ENCODE measurements at regions not wholly inside any gene's neighbourhood (a gene's known extent, or its start where the extent isn't known, plus 50 kb on each side); places are given as distances from the start of the nearest gene placed in this dataset.

DNA sequence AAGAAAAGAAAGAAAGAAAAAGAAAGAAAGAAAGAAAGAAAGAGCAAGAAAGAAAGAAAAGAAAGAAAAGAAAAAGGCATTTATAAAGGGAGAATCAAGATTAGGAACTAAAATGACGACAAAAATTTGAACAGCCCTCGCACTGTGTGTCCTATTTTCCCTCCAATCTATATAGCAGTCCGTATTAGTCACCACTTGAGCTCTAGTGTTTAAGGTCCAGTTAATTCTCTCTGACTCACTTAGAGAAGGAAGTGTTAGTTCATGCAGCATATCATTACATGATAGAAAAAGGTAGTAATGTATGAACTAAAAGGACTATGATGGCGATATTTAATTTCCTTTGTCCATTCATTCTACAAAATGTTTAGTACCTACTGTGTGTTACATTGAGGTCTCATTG is 122.7 kb downstream of the CBLL2 start:
- DNase-seq (ENCODE audit: low read depth) = peak; percentile 28
- Histone ChIP-seq H3K36me3 (ENCODE audit: control insufficient read depth, insufficient read depth, low read length, severe bottlenecking) (no peaks in the 10 kb centered on the region), H3K9me3 (ENCODE audit: control insufficient read depth, low read length) (peaks cover 11% of the 10 kb centered on the region)

DNA sequence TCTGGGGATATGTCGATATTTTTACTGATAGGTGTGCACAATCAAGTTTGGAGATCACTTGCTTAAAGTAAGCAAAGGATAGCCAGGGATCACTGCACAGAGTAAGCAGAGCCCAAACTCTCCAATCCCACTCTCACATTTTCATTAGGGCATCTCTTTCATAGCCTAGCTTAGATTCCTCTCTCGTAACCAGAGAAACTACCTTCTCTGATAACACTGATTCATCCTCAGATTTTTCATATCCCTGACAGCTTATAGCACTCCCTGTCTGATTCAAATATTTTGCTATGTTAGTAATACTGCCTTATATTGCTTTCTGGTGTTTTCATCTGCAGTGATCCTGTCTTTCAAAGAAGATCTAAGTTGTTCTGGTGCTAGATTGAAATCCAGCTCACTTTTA is 123.7 kb downstream of the CBLL2 start:
- no peak overlapping the region for H3K4me3 ChIP-seq (ENCODE audit: low read length)

More for the DNA sequence above, 122.7 kb downstream of the CBLL2 start:
- no peak overlapping the region for H3K4me3 ChIP-seq (ENCODE audit: low read length)
- H3K27me3 ChIP-seq (replicated peaks; ENCODE audit: control insufficient read depth, insufficient read depth, low read length) = no peaks in the 10 kb centered on the region
- no peaks in the 10 kb centered on the region for H3K4me1 ChIP-seq (ENCODE audit: control insufficient read depth, insufficient read depth, low read length)
- H3K9ac ChIP-seq (ENCODE audit: low read length) = no peak overlapping the region

GRCh38 chrX:22397566-22397965 is 124.9 kb downstream of the CBLL2 start:
- H3K27me3 ChIP-seq (replicated peaks; ENCODE audit: control insufficient read depth, insufficient read depth, low read length) = no peaks in the 10 kb centered on the region
- no peak for DNase-seq (ENCODE audit: low read depth)
- H3K9ac ChIP-seq (ENCODE audit: low read length) = no peak overlapping the region
- no peaks in the 10 kb centered on the region for H3K4me1 ChIP-seq (ENCODE audit: control insufficient read depth, insufficient read depth, low read length)
- H3K36me3 ChIP-seq (ENCODE audit: control insufficient read depth, insufficient read depth, low read length, severe bottlenecking) = no peaks in the 10 kb centered on the region
- peaks cover 19% of the 10 kb centered on the region for H3K9me3 ChIP-seq (ENCODE audit: control insufficient read depth, low read length)
- no peak overlapping the region for H3K4me3 ChIP-seq (ENCODE audit: low read length)

More for the DNA sequence above, 123.7 kb downstream of the CBLL2 start:
- H3K36me3 ChIP-seq (ENCODE audit: control insufficient read depth, insufficient read depth, low read length, severe bottlenecking) = no peaks in the 10 kb centered on the region
- no peaks in the 10 kb centered on the region for H3K4me1 ChIP-seq (ENCODE audit: control insufficient read depth, insufficient read depth, low read length)
- peaks cover 15% of the 10 kb centered on the region for H3K9me3 ChIP-seq (ENCODE audit: control insufficient read depth, low read length)
- no peak overlapping the region for H3K9ac ChIP-seq (ENCODE audit: low read length)
- no peaks in the 10 kb centered on the region for H3K27me3 ChIP-seq (replicated peaks; ENCODE audit: control insufficient read depth, insufficient read depth, low read length)
- DNase-seq (ENCODE audit: low read depth) = no peak

DNA sequence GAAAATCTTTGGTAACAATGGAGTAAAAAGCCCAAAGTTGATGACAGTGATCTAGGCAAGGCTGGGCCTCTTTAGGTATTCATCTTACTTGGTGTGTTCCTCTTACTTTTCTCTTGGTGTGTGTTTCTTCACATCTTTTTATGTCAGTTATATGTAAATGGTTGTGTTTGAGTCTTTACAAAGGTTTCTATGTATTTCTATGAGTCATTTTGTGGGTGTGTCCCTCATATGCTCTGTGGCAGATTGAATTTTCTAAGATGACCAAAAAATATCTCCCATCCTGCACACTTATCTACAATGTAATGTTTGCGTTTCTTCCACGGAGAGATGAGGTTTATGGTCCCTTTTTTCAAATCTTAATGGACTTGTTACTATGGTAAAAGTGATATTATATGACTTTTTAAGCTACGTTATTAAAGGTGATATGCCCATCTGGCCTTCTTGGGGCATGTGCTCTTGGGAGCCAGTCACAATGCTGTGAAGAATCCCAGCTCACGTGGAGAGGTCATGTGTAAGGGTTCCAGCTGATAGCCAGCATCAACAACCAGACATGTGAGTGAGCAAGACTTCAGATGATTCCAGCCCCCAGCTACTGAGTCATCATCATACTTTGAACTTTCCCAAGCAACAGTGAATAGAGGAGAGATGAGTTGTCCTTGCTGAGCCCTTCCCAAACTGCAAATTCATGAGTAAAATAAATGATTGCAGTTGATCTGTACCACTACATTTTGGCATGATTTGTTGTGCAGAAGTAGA is 126.9 kb downstream of the CBLL2 start:
- no peaks in the 10 kb centered on the region for H3K4me1 ChIP-seq (ENCODE audit: control insufficient read depth, insufficient read depth, low read length)
- H3K4me3 ChIP-seq (ENCODE audit: low read length) = no peak overlapping the region
- H3K9me3 ChIP-seq (ENCODE audit: control insufficient read depth, low read length) = peaks cover 20% of the 10 kb centered on the region
- no peaks in the 10 kb centered on the region for H3K27me3 ChIP-seq (replicated peaks; ENCODE audit: control insufficient read depth, insufficient read depth, low read length)
- H3K36me3 ChIP-seq (ENCODE audit: control insufficient read depth, insufficient read depth, low read length, severe bottlenecking) = no peaks in the 10 kb centered on the region
- DNase-seq (ENCODE audit: low read depth) = no peak
- H3K9ac ChIP-seq (ENCODE audit: low read length) = no peak overlapping the region

- Histone ChIP-seq H3K9me3 (ENCODE audit: control insufficient read depth, low read length) (peaks cover 19% of the 10 kb centered on the region), H3K27me3 (replicated peaks; ENCODE audit: control insufficient read depth, insufficient read depth, low read length) (no peaks in the 10 kb centered on the region), H3K4me1 (ENCODE audit: control insufficient read depth, insufficient read depth, low read length) (no peaks in the 10 kb centered on the region), H3K36me3 (ENCODE audit: control insufficient read depth, insufficient read depth, low read length, severe bottlenecking) (no peaks in the 10 kb centered on the region), H3K9ac (ENCODE audit: low read length) (no peak overlapping the region), H3K4me3 (ENCODE audit: low read length) (no peak overlapping the region)
- no peak for DNase-seq (ENCODE audit: low read depth)
These were observed 131.6 kb downstream of the CBLL2 start for GRCh38 chrX:22404297-22404696.

DNA sequence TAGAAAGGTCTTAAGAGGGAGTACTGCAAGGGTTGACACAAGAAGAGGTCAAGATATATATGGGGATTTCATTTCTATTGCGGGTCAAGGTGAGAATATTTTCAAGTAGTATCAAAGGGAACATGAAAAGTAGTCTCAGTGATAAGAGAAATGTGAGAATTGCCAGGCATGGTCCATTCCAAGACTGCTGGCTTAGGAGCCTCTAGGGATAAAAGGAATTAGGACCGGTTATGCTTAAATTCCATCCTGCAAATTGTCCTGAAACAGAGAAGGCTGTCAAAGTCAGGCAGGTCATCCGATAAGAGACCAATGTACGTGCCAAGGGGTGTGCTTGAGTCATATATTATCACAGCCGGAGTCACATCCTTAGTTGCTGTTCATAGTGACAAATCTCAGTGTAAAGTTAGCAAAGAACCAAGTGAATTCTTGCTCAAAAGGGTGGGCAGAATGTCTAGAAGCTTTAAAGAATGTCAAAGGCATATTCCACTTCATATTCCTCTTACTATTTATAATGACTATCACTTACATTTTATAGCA is 133.6 kb downstream of the CBLL2 start:
- no peak overlapping the region for H3K9ac ChIP-seq (ENCODE audit: low read length)
- no peaks in the 10 kb centered on the region for H3K4me1 ChIP-seq (ENCODE audit: control insufficient read depth, insufficient read depth, low read length)
- no peak overlapping the region for H3K4me3 ChIP-seq (ENCODE audit: low read length)
- peaks cover 5% of the 10 kb centered on the region for H3K9me3 ChIP-seq (ENCODE audit: control insufficient read depth, low read length)
- no peaks in the 10 kb centered on the region for H3K36me3 ChIP-seq (ENCODE audit: control insufficient read depth, insufficient read depth, low read length, severe bottlenecking)
- no peak for DNase-seq (ENCODE audit: low read depth)
- H3K27me3 ChIP-seq (replicated peaks; ENCODE audit: control insufficient read depth, insufficient read depth, low read length) = no peaks in the 10 kb centered on the region

GRCh38 chrX:22409418-22409817 is 136.7 kb downstream of the CBLL2 start:
- H3K27me3 ChIP-seq (replicated peaks; ENCODE audit: control insufficient read depth, insufficient read depth, low read length) = no peaks in the 10 kb centered on the region
- H3K4me1 ChIP-seq (ENCODE audit: control insufficient read depth, insufficient read depth, low read length) = no peaks in the 10 kb centered on the region
- no peaks in the 10 kb centered on the region for H3K36me3 ChIP-seq (ENCODE audit: control insufficient read depth, insufficient read depth, low read length, severe bottlenecking)
- H3K4me3 ChIP-seq (ENCODE audit: low read length) = no peak overlapping the region
- H3K9me3 ChIP-seq (ENCODE audit: control insufficient read depth, low read length) = no peaks in the 10 kb centered on the region
- H3K9ac ChIP-seq (ENCODE audit: low read length) = no peak overlapping the region
- no peak for DNase-seq (ENCODE audit: low read depth)

- H3K4me1 ChIP-seq (ENCODE audit: control insufficient read depth, insufficient read depth, low read length) = no peaks in the 10 kb centered on the region
- no peaks in the 10 kb centered on the region for H3K36me3 ChIP-seq (ENCODE audit: control insufficient read depth, insufficient read depth, low read length, severe bottlenecking)
- peaks cover 3% of the 10 kb centered on the region for H3K9me3 ChIP-seq (ENCODE audit: control insufficient read depth, low read length)
- H3K4me3 ChIP-seq (ENCODE audit: low read length) = no peak overlapping the region
- no peak overlapping the region for H3K9ac ChIP-seq (ENCODE audit: low read length)
- H3K27me3 ChIP-seq (replicated peaks; ENCODE audit: control insufficient read depth, insufficient read depth, low read length) = no peaks in the 10 kb centered on the region
- DNase-seq (ENCODE audit: low read depth) = no peak
These were observed 151.6 kb downstream of the CBLL2 start for GRCh38 chrX:22424122-22424915.

DNA sequence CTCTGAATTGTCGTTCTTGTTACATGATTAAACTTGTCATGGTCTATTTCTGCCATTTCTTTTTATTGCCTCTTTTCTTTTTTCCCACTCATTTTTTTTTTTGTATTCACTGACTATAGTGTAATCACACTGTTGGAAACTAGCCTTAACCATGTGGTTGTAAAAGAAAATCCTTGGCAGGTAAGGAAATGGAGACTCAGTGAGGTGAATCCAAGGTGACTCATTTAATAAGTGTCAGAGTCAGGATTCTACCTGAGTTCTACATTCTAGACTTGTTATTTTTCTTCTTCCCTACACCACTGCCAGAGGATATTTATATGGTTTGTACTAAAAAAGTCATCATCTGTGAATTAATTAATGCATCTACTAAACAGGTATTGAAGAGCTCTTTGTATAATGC is 152.2 kb downstream of the CBLL2 start:
- DNase-seq (ENCODE audit: low read depth) = no peak
- Histone ChIP-seq H3K4me1 (ENCODE audit: control insufficient read depth, insufficient read depth, low read length) (no peaks in the 10 kb centered on the region), H3K36me3 (ENCODE audit: control insufficient read depth, insufficient read depth, low read length, severe bottlenecking) (no peaks in the 10 kb centered on the region), H3K9ac (ENCODE audit: low read length) (no peak overlapping the region), H3K27me3 (replicated peaks; ENCODE audit: control insufficient read depth, insufficient read depth, low read length) (no peaks in the 10 kb centered on the region), H3K4me3 (ENCODE audit: low read length) (no peak overlapping the region), H3K9me3 (ENCODE audit: control insufficient read depth, low read length) (peaks cover 3% of the 10 kb centered on the region)

DNA sequence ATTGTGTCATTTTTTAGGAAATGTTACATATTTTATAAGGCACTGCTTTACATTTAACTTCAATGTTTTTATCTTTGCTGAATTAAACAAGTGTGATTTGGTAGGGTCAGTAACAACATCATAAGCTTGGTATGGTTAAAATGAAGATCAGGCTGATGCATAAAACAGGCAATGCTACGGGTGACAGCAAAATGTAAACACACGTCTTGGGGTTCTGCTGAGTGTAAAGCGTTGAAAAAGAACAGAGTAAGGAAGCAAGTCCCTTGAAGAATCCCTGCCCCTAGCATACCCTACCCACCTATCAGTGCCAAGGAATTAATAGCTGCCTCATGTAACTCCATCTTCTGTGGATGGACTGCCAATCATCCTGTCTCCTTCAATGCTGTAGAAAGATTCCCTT is 157.0 kb downstream of the CBLL2 start:
- Histone ChIP-seq H3K9me3 (ENCODE audit: control insufficient read depth, low read length) (peaks cover 3% of the 10 kb centered on the region), H3K4me3 (ENCODE audit: low read length) (no peak overlapping the region), H3K36me3 (ENCODE audit: control insufficient read depth, insufficient read depth, low read length, severe bottlenecking) (no peaks in the 10 kb centered on the region), H3K27me3 (replicated peaks; ENCODE audit: control insufficient read depth, insufficient read depth, low read length) (peaks cover 2% of the 10 kb centered on the region), H3K4me1 (ENCODE audit: control insufficient read depth, insufficient read depth, low read length) (no peaks in the 10 kb centered on the region), H3K9ac (ENCODE audit: low read length) (no peak overlapping the region)
- no peak for DNase-seq (ENCODE audit: low read depth)

- Histone ChIP-seq H3K9me3 (ENCODE audit: control insufficient read depth, low read length) (peaks cover 9% of the 10 kb centered on the region), H3K36me3 (ENCODE audit: control insufficient read depth, insufficient read depth, low read length, severe bottlenecking) (no peaks in the 10 kb centered on the region)
These were observed 158.0 kb downstream of the CBLL2 start for GRCh38 chrX:22430701-22431100.

More at GRCh38 chrX:22430701-22431100, 158.0 kb downstream of the CBLL2 start:
- Histone ChIP-seq H3K4me1 (ENCODE audit: control insufficient read depth, insufficient read depth, low read length) (no peaks in the 10 kb centered on the region), H3K9ac (ENCODE audit: low read length) (no peak overlapping the region), H3K27me3 (replicated peaks; ENCODE audit: control insufficient read depth, insufficient read depth, low read length) (peaks cover 2% of the 10 kb centered on the region), H3K4me3 (ENCODE audit: low read length) (no peak overlapping the region)
- DNase-seq (ENCODE audit: low read depth) = no peak

Data from adipocyte (in vitro differentiated cells).